Activated CD4-positive, alpha-beta memory T cell treated with anti-CD3 and anti-CD28 coated beads for 36 hours (primary cell): ENCODE measurements at regions not wholly inside any gene's neighbourhood (a gene's known extent, or its start where the extent isn't known, plus 50 kb on each side); places are given as distances from the start of the nearest gene placed in this dataset.

Source experiments
- CTCF ChIA-PET: fragments of 350-600 bp; sonication (Branson Sonifier 250); formaldehyde crosslinking; loops from one replicate; lab custom pipeline; 2021; ENCODE audit warnings: antibody characterized with exemption, inconsistent platforms; lab: Charles Lee
- POLR2A ChIA-PET: fragments of 350-600 bp; sonication (Branson Sonifier 250); formaldehyde crosslinking; loops from one replicate; lab custom pipeline; 2021; ENCODE audit warnings: antibody characterized with exemption; lab: Charles Lee
- DNase-seq: peaks from one replicate; pipeline ENCODE4 v3.0.0-alpha.2; 2020
- H3K27ac Mint-ChIP-seq: one replicate; pipeline ENCODE4 v1.8.0; 2021; ENCODE audit warnings: mixed read lengths
- H3K27me3 Mint-ChIP-seq: one replicate; pipeline ENCODE4 v1.8.0; 2021; ENCODE audit warnings: mixed read lengths
- H3K36me3 Mint-ChIP-seq: one replicate; pipeline ENCODE4 v1.8.0; 2021; ENCODE audit warnings: mixed read lengths
- H3K4me1 Mint-ChIP-seq: one replicate; pipeline ENCODE4 v1.8.0; 2021; ENCODE audit warnings: low read depth, mixed read lengths
- H3K4me3 Mint-ChIP-seq: one replicate; pipeline ENCODE4 v1.8.0; 2021; ENCODE audit warnings: mild to moderate bottlenecking, mixed read lengths
- H3K9me3 Mint-ChIP-seq: one replicate; pipeline ENCODE4 v1.8.0; 2021; ENCODE audit warnings: mixed read lengths
- intact Hi-C: fragments of 100-400 bp; cut with micrococcal nuclease; formaldehyde crosslinking; loops from one replicate; pipeline ENCODE4 v1.15.1; 2023

GRCh38 chr3:152202976-152203626, 65.6 kb upstream of the MBNL1 start:
- Mint-ChIP-seq H3K4me3 (peak overlapping the region; percentile 74), H3K36me3 (peaks cover 6% of the 10 kb centered on the region), H3K9me3 (no peaks in the 10 kb centered on the region), H3K27me3 (no peaks in the 10 kb centered on the region), H3K27ac (peak overlapping the region; percentile 96), H3K4me1 (peaks cover 55% of the 10 kb centered on the region)
- ChIA-PET CTCF (interaction anchor here (0.6 to 1.7 kb wide), 8 partner anchors 9 to 131 kb away, joined by 3 to 6 read pairs (median 4); partner anchors contain the start of gene MBNL1), POLR2A (interaction anchor here (1.0 to 5.6 kb wide), 9 partner anchors 35 to 1438 kb away, joined by 3 to 52 read pairs (median 10); partner anchors contain the start of gene MBNL1)
- intact Hi-C loops, result no loop called here
- no peak for DNase-seq

- peaks cover 8% of the 10 kb centered on the region for H3K36me3 Mint-ChIP-seq
- POLR2A ChIA-PET, result interaction anchor here (0.6 to 5.6 kb wide), 11 partner anchors 10 to 1439 kb away, joined by 3 to 52 read pairs (median 5); partner anchors contain the start of gene MBNL1
- no peak for DNase-seq
- CTCF ChIA-PET, result interaction anchor here (0.9 to 1.7 kb wide), 6 partner anchors 10 to 121 kb away, joined by 3 to 6 read pairs (median 5); partner anchors contain the start of gene MBNL1
- H3K4me3 Mint-ChIP-seq, result peak overlapping the region; percentile 74
- no peaks in the 10 kb centered on the region for H3K27me3 Mint-ChIP-seq
- intact Hi-C loops, result loop anchor here (1.0 to 2.0 kb wide), 3 partner anchors 9 to 1001 kb away; partner anchors contain the start of gene GPR171
- peak overlapping the region; percentile 96 for H3K27ac Mint-ChIP-seq
- H3K4me1 Mint-ChIP-seq, result peaks cover 55% of the 10 kb centered on the region
- no peaks in the 10 kb centered on the region for H3K9me3 Mint-ChIP-seq
These were observed 65.1 kb upstream of the MBNL1 start for GRCh38 chr3:152203652-152204051.

DNA sequence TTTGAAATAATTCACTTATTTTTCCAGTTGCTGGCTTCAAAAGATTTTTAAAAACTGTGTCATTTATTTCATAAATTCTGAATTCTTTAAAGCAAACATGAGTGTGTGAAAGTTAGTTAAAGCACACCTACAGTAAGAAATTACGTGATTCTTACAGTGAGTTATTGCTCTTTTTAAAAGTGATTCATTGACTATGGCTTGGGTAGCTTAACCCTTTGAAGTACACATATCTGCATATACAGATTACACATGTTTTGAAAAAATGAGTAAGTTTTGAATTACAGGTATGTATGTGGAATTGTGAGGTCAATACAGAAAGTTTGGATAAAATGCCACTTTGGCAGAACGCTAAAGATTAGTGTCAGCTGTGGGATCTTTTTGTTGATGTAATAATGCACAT, 64.5 kb upstream of the MBNL1 start:
- intact Hi-C loops, result loop anchor here (1.0 to 2.0 kb wide), 3 partner anchors 10 to 1001 kb away; partner anchors contain the start of gene GPR171
- no peak for DNase-seq
- ChIA-PET POLR2A (interaction anchor here (0.6 to 5.6 kb wide), 9 partner anchors 10 to 120 kb away, joined by 3 to 52 read pairs (median 10); partner anchors contain the start of gene MBNL1), CTCF (interaction anchor here (0.7 to 1.7 kb wide), 8 partner anchors 10 to 156 kb away, joined by 3 to 6 read pairs (median 5); partner anchors contain the start of gene MBNL1)
- H3K27ac Mint-ChIP-seq, result peak overlapping the region; percentile 96
- H3K9me3 Mint-ChIP-seq, result no peaks in the 10 kb centered on the region
- H3K27me3 Mint-ChIP-seq, result no peaks in the 10 kb centered on the region
- peak overlapping the region; percentile 75 for H3K4me3 Mint-ChIP-seq
- H3K36me3 Mint-ChIP-seq, result peaks cover 7% of the 10 kb centered on the region
- H3K4me1 Mint-ChIP-seq, result peaks cover 58% of the 10 kb centered on the region

- no peak for DNase-seq
- intact Hi-C loops, result loop anchor here (2.0 kb wide), 1 partner anchor 1002 kb away; the partner anchor contains the start of gene GPR171
- peak overlapping the region; percentile 89 for H3K27ac Mint-ChIP-seq
- POLR2A ChIA-PET, result interaction anchor here (0.6 to 5.6 kb wide), 8 partner anchors 14 to 199 kb away, joined by 3 to 52 read pairs (median 3); no protein-coding TSS in a partner anchor
- H3K27me3 Mint-ChIP-seq, result no peaks in the 10 kb centered on the region
- H3K4me1 Mint-ChIP-seq, result peaks cover 58% of the 10 kb centered on the region
- peaks cover 7% of the 10 kb centered on the region for H3K36me3 Mint-ChIP-seq
- H3K9me3 Mint-ChIP-seq, result no peaks in the 10 kb centered on the region
- H3K4me3 Mint-ChIP-seq, result peak overlapping the region; percentile 79
- CTCF ChIA-PET, result interaction anchor here (0.9 to 1.2 kb wide), 3 partner anchors 21 to 155 kb away, joined by 3 to 5 read pairs (median 3); no protein-coding TSS in a partner anchor
These were observed 63.6 kb upstream of the MBNL1 start for GRCh38 chr3:152205097-152205593.

- POLR2A ChIA-PET, result interaction anchor here (0.8 to 5.6 kb wide), 2 partner anchors 38 to 63 kb away, joined by 3 to 52 read pairs; partner anchors contain the start of gene MBNL1
- Mint-ChIP-seq H3K27me3 (no peaks in the 10 kb centered on the region), H3K4me3 (no peak overlapping the region), H3K9me3 (no peaks in the 10 kb centered on the region), H3K27ac (no peak overlapping the region), H3K36me3 (peaks cover 7% of the 10 kb centered on the region), H3K4me1 (peaks cover 61% of the 10 kb centered on the region)
- intact Hi-C loops, result no loop called here
- CTCF ChIA-PET, result interaction anchor here (1.2 kb wide), 1 partner anchor 104 kb away, joined by 3 read pairs; no protein-coding TSS in a partner anchor
- no peak for DNase-seq
These were observed 62.4 kb upstream of the MBNL1 start for GRCh38 chr3:152206243-152206760.

DNA sequence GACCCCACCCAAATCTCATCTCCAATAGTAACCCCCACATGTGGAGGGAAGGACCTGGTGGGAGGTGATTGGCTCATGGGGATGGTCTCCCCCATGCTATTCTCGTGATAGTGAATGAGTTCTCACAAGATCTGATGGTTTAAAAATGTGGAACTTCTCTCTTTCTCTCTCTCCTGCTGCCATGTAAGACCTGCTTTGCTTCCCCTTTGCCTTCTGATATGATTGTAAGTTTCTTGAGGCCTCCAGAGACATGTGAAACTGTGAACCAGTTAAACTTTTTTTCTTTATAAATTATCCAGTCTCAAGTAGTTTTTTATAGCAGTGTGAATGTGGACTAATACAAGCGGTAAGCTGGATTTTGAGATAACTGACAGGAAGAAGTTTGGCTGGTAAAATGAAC, 60.3 kb upstream of the MBNL1 start:
- Mint-ChIP-seq H3K27ac (peak overlapping the region; percentile 84), H3K4me3 (peak overlapping the region; percentile 25)

DNA sequence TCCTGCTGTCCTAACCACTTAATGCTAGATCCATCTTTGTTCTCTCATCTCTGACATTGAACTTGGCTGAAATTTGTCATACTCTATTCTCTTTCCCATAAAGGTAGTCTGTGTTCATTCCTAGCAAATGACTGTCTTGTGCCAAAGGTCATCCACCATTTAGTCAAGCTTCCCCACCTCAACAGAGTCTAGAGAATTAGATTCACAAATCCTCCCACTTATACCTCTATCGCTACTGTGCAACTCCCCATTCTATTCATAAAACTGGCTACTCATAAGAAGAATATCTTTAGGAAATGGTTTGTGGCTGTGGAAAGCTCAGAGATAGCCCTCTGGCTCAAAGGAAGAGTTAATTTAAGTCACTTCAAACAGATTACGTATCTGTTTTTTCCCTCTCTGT, 59.7 kb upstream of the MBNL1 start:
- peaks cover 7% of the 10 kb centered on the region for H3K36me3 Mint-ChIP-seq
- no peak for DNase-seq
- H3K4me1 Mint-ChIP-seq, result peaks cover 76% of the 10 kb centered on the region
- H3K9me3 Mint-ChIP-seq, result no peaks in the 10 kb centered on the region
- intact Hi-C loops, result loop anchor here (1.0 to 2.0 kb wide), 4 partner anchors 14 to 114 kb away; no protein-coding TSS in a partner anchor
- H3K27ac Mint-ChIP-seq, result peak overlapping the region; percentile 84
- CTCF ChIA-PET, result interaction anchor here (0.7 to 1.6 kb wide), 5 partner anchors 10 to 66 kb away, joined by 3 to 7 read pairs (median 3); no protein-coding TSS in a partner anchor
- POLR2A ChIA-PET, result interaction anchor here (0.7 to 2.8 kb wide), 14 partner anchors 8 to 83 kb away, joined by 3 to 25 read pairs (median 4); partner anchors contain the start of gene MBNL1
- no peaks in the 10 kb centered on the region for H3K27me3 Mint-ChIP-seq
- peak overlapping the region; percentile 21 for H3K4me3 Mint-ChIP-seq

More for the DNA sequence above, 60.3 kb upstream of the MBNL1 start:
- peaks cover 7% of the 10 kb centered on the region for H3K36me3 Mint-ChIP-seq
- no peaks in the 10 kb centered on the region for H3K27me3 Mint-ChIP-seq
- intact Hi-C loops, result loop anchor here (2.0 kb wide), 3 partner anchors 14 to 114 kb away; no protein-coding TSS in a partner anchor
- ChIA-PET POLR2A (interaction anchor here (0.9 to 2.8 kb wide), 8 partner anchors 24 to 83 kb away, joined by 3 to 25 read pairs (median 4); partner anchors contain the start of gene MBNL1), CTCF (interaction anchor here (0.8 to 1.2 kb wide), 2 partner anchors 15 to 236 kb away, joined by 3 to 7 read pairs; no protein-coding TSS in a partner anchor)
- H3K4me1 Mint-ChIP-seq, result peaks cover 69% of the 10 kb centered on the region
- no peak for DNase-seq
- no peaks in the 10 kb centered on the region for H3K9me3 Mint-ChIP-seq

GRCh38 chr3:152209776-152210175, 59.0 kb upstream of the MBNL1 start:
- Mint-ChIP-seq H3K27ac (peak overlapping the region; percentile 84), H3K4me1 (peaks cover 77% of the 10 kb centered on the region), H3K36me3 (peaks cover 7% of the 10 kb centered on the region), H3K27me3 (no peaks in the 10 kb centered on the region), H3K4me3 (peak overlapping the region; percentile 38), H3K9me3 (no peaks in the 10 kb centered on the region)
- ChIA-PET CTCF (interaction anchor here (0.9 to 1.6 kb wide), 4 partner anchors 9 to 65 kb away, joined by 3 to 6 read pairs (median 4); no protein-coding TSS in a partner anchor), POLR2A (interaction anchor here (0.7 to 2.8 kb wide), 13 partner anchors 8 to 82 kb away, joined by 3 to 25 read pairs (median 4); partner anchors contain the start of gene MBNL1)
- intact Hi-C loops, result loop anchor here (1.0 to 2.0 kb wide), 4 partner anchors 13 to 113 kb away; no protein-coding TSS in a partner anchor
- no peak for DNase-seq

DNA sequence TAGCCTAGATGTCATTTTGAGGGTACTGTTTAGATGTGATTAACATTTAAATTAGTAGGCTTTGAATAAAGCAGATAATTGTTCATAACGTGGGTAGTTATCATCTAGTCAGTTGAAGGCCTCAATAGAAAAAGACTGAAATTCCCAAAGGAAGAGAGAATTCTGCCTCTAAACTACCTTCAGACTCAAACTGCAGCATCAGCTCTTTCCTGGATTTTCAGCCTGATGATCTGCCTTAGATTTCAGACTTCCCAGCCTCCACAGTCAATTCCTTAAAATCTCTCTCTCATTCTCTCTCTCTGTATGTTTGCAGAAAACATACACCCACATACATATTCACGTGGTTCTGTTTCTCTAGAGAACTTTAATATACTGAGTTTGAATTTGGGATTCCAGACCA, 58.0 kb upstream of the MBNL1 start:
- intact Hi-C loops, result no loop called here
- H3K4me3 Mint-ChIP-seq, result no peak overlapping the region

DNA sequence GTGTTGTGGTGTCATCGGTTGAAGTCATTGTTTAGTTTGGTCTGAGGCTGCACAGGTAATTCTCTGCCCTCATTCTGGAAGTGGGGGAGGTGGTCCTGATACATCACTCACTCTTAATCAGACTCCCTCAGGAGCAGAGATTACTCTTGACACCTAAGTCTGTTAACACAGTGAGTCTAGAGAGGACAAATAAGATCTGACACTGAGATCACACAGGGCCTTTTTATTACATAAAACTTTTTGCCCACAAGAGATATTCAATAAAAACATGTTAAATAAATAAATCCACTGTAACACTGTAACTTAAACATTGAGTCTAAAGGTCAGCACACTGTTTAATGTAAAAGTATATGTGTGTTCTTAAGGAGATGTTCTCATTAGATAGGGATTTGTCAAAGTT, 57.1 kb upstream of the MBNL1 start:
- Mint-ChIP-seq H3K27me3 (no peaks in the 10 kb centered on the region), H3K9me3 (no peaks in the 10 kb centered on the region), H3K27ac (peak overlapping the region; percentile 67), H3K4me1 (peaks cover 68% of the 10 kb centered on the region), H3K4me3 (peak overlapping the region; percentile 5), H3K36me3 (peaks cover 5% of the 10 kb centered on the region)
- DNase-seq, result no peak
- ChIA-PET CTCF (interaction anchor here (0.6 to 1.0 kb wide), 2 partner anchors 64 to 232 kb away, joined by 3 read pairs; no protein-coding TSS in a partner anchor), POLR2A (no interaction called here)
- intact Hi-C loops, result no loop called here

More for the DNA sequence above, 58.0 kb upstream of the MBNL1 start:
- Mint-ChIP-seq H3K4me1 (peaks cover 73% of the 10 kb centered on the region), H3K27me3 (no peaks in the 10 kb centered on the region), H3K36me3 (peaks cover 5% of the 10 kb centered on the region), H3K9me3 (no peaks in the 10 kb centered on the region), H3K27ac (no peak overlapping the region)
- ChIA-PET POLR2A (interaction anchor here (0.9 kb wide), 1 partner anchor 66 kb away, joined by 3 read pairs; no protein-coding TSS in a partner anchor), CTCF (interaction anchor here (1.2 to 1.6 kb wide), 2 partner anchors 25 to 27 kb away, joined by 4 to 6 read pairs; no protein-coding TSS in a partner anchor)
- no peak for DNase-seq

GRCh38 chr3:152213203-152213602, 55.5 kb upstream of the MBNL1 start:
- Mint-ChIP-seq H3K9me3 (no peaks in the 10 kb centered on the region), H3K36me3 (peaks cover 3% of the 10 kb centered on the region), H3K4me1 (peaks cover 58% of the 10 kb centered on the region), H3K27me3 (no peaks in the 10 kb centered on the region), H3K4me3 (no peak overlapping the region), H3K27ac (peak overlapping the region; percentile 20)
- ChIA-PET CTCF (interaction anchor here (1.2 kb wide), 1 partner anchor 31 kb away, joined by 5 read pairs; no protein-coding TSS in a partner anchor), POLR2A (interaction anchor here (0.6 to 0.8 kb wide), 2 partner anchors 87 to 1002 kb away, joined by 3 read pairs; no protein-coding TSS in a partner anchor)
- intact Hi-C loops, result no loop called here
- no peak for DNase-seq
